ENCODE measurements at regions not wholly inside any gene's neighbourhood (a gene's known extent, or its start where the extent isn't known, plus 50 kb on each side); places are given as distances from the start of the nearest gene placed in this dataset.

DNA sequence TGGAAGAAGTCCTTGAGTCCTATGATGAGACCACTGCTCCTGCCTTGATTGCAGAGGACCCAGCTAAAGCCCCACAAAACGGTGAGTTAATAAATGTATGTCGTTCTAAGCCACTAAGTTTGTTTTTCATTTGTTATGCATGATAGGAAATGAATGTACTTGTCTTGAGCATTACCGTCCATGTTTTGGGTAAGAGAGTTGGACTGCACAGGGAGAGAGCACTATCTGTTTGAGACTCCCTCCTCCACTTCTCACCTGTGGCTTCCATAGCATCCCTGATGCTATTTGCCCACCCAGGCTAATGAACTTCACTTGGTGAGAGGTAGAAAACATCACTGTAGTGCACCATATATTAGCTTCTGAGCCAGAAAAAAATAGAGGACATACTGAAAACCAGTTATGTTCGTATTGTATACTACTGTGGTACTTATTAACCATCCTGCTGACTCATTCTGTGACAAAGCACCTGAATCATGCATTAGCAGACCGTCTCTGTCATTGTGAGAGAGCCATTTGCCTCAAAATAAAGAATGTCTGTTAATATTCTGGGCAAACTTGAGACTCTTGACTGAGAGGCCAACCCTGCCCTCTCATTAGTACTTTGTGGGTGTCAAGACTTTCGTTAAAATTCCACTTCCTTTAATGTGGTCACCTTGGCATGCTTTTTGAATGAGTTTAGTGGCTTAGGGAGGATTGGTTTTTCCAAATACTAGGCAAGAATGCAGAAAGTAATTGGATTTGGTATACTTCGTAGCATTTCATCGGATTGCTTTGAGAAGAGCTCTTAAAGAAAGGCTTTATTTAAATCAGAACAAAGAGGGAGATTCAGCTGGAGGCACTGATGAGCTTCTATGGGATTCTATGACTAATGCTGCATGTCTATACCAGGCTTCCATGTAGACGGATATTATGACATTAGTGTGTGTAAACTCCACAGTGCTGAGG is 99.3 kb upstream of the GRPR start:
- Histone ChIP-seq H3K4me1 (replicated peaks) (no peaks in the 10 kb centered on the region), H3K9me3 (no peaks in the 10 kb centered on the region), H3K36me3 (no peaks in the 10 kb centered on the region), H3K27me3 (replicated peaks; ENCODE audit: insufficient read depth) (no peaks in the 10 kb centered on the region), H3K27ac (no peak overlapping the region), H3K4me3 (no peak overlapping the region)
- intact Hi-C loops (cut with DNase I) = no loop called here
- TF ChIP-seq POLR2AphosphoS5 (IDR thresholded peaks at IDR 0.05) (no peak), POLR2A (IDR thresholded peaks at IDR 0.05) (no peak), CTCF (IDR thresholded peaks at IDR 0.05) (no peak)
- no peak for DNase-seq (ENCODE audit: low spot score)
- 63% methylated on average over 9 of the region's 9 CpGs for WGBS

- intact Hi-C loops (cut with DNase I) = no loop called here
- no peaks in the 10 kb centered on the region for H3K27me3 ChIP-seq (replicated peaks; ENCODE audit: insufficient read depth)
- 60% methylated on average over 1 of the region's 1 CpG for whole genome bisulfite sequencing
- H3K27ac ChIP-seq = no peak overlapping the region
- TF ChIP-seq POLR2A (IDR thresholded peaks at IDR 0.05) = no peak
- no peak for TF ChIP-seq POLR2AphosphoS5 (IDR thresholded peaks at IDR 0.05)
- no peak for TF ChIP-seq CTCF (IDR thresholded peaks at IDR 0.05)
- no peaks in the 10 kb centered on the region for H3K36me3 ChIP-seq
- no peaks in the 10 kb centered on the region for H3K4me1 ChIP-seq (replicated peaks)
- H3K9me3 ChIP-seq = no peaks in the 10 kb centered on the region
- H3K4me3 ChIP-seq = no peak overlapping the region
- DNase-seq (ENCODE audit: low spot score) = no peak
Observed at GRCh38 chrX:16022580-16023200, 100.7 kb upstream of the GRPR start.

DNA sequence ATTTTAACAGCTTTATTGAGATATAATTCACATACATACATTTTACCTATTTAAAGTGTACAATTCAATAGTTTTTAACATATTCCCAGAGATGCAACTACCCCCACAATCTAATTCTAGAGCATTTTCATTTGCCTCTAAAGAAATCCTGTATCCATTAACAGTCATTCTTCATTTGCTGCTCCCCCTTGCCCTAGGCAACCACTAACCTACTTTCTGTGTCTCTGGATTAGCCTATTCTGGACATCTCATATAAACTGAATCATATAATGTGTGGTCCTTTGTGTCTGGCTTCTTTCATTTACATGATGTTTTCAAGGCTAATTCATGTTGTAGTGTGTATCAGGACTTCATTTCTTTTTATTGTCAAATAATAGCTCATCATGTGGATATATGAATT is 105.1 kb upstream of the GRPR start:
- intact Hi-C loops (cut with DNase I) = no loop called here
- Histone ChIP-seq H3K4me1 (replicated peaks) (no peaks in the 10 kb centered on the region), H3K27me3 (replicated peaks; ENCODE audit: insufficient read depth) (no peaks in the 10 kb centered on the region), H3K27ac (no peak overlapping the region), H3K9me3 (no peaks in the 10 kb centered on the region), H3K36me3 (no peaks in the 10 kb centered on the region), H3K4me3 (no peak overlapping the region)
- DNase-seq (ENCODE audit: low spot score) = no peak
- no peak for TF ChIP-seq POLR2A (IDR thresholded peaks at IDR 0.05)
- TF ChIP-seq POLR2AphosphoS5 (IDR thresholded peaks at IDR 0.05) = no peak
- TF ChIP-seq CTCF (IDR thresholded peaks at IDR 0.05) = no peak

- H3K4me3 ChIP-seq = no peak overlapping the region
- H3K36me3 ChIP-seq = no peaks in the 10 kb centered on the region
- intact Hi-C loops (cut with DNase I) = no loop called here
- no peaks in the 10 kb centered on the region for H3K9me3 ChIP-seq
- H3K27ac ChIP-seq = no peak overlapping the region
- no peak for TF ChIP-seq POLR2A (IDR thresholded peaks at IDR 0.05)
- TF ChIP-seq CTCF (IDR thresholded peaks at IDR 0.05) = no peak
- no peak for TF ChIP-seq POLR2AphosphoS5 (IDR thresholded peaks at IDR 0.05)
- no peaks in the 10 kb centered on the region for H3K27me3 ChIP-seq (replicated peaks; ENCODE audit: insufficient read depth)
- no peak for DNase-seq (ENCODE audit: low spot score)
- no peaks in the 10 kb centered on the region for H3K4me1 ChIP-seq (replicated peaks)
Observed at GRCh38 chrX:16014171-16014570, 109.2 kb upstream of the GRPR start.

- Histone ChIP-seq H3K4me1 (replicated peaks) (no peaks in the 10 kb centered on the region), H3K9me3 (no peaks in the 10 kb centered on the region), H3K4me3 (no peak overlapping the region), H3K27ac (no peak overlapping the region), H3K36me3 (no peaks in the 10 kb centered on the region), H3K27me3 (replicated peaks; ENCODE audit: insufficient read depth) (no peaks in the 10 kb centered on the region)
- intact Hi-C loops (cut with DNase I) = no loop called here
- WGBS = 45% methylated on average over 1 of the region's 1 CpG
- TF ChIP-seq POLR2A (IDR thresholded peaks at IDR 0.05) (no peak), POLR2AphosphoS5 (IDR thresholded peaks at IDR 0.05) (no peak), CTCF (IDR thresholded peaks at IDR 0.05) (no peak)
- no peak for DNase-seq (ENCODE audit: low spot score)
Observed at GRCh38 chrX:16012250-16012649, 111.1 kb upstream of the GRPR start.

Data from prostate gland (tissue), 2 donors.